Mucosa of gallbladder (tissue), 1 donor: ENCODE measurements at regions not wholly inside any gene's neighbourhood (a gene's known extent, or its start where the extent isn't known, plus 50 kb on each side); places are given as distances from the start of the nearest gene placed in this dataset.

Source experiments
- DNase-seq: peaks from one replicate; pipeline ENCODE4 v3.0.0-alpha.2; 2020; ENCODE audit warnings: low spot score
- donor health status: DM: no; HTN: no; CAD: no.

GRCh38 chr15:47565949-47566348, 151.4 kb upstream of the SEMA6D start:
- no peak for DNase-seq

DNA sequence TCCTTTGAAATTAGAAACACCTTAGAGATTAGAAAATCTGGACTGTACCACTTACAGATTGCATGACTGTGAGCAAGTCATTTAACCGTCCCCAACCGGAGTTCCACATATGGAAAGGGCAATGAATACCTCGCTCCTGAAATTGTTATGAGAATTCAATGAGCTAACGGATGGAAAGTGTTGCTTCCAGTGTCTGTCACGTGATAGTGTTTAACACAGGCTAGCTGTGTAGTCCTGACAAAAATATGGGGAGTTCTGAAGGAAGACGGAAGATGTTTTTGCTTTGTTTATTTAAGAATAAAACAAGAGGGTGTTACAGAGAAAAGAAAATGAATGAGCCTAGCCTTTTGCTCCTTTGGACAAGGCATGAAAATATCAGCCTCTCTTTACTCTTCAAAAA, 150.7 kb upstream of the SEMA6D start:
- DNase-seq, result no peak

DNA sequence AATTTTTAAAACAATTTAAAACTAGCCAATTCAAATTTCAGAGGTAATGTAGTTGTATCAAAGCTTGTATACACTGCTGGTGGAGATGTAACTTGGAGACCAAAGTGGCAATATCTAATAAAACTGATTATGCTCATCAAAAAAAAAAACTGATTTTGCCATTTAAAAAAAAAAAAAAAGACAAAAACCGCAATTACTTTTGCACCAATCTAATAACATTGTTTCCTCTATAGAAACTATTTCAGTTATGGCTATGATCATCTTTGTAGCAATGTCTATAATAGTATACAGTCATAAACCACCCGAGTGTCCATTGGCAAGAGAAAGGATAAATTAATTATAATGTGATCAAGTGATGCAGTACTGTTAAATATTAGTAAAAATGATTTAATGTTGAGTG, 149.3 kb upstream of the SEMA6D start:
- no peak for DNase-seq

DNA sequence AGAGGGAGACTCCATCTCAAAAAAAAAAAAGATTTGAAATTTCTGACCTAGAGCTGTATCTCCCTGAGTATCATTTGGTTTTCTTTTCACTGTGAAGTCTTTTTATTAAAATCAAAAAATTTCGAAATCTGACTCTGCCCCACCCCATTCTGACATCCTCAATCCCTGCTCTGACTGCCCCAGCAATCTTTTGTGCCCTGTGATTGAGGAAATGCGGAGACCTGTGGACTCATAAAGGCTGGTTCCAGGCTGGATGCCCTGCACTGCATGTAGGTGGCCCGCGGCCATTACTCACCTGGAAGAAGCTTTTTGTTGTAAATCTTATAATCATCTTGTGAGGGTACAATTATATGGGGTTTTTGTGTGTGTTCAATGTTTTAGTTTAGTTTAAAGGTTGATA, 147.3 kb upstream of the SEMA6D start:
- DNase-seq, result no peak

DNA sequence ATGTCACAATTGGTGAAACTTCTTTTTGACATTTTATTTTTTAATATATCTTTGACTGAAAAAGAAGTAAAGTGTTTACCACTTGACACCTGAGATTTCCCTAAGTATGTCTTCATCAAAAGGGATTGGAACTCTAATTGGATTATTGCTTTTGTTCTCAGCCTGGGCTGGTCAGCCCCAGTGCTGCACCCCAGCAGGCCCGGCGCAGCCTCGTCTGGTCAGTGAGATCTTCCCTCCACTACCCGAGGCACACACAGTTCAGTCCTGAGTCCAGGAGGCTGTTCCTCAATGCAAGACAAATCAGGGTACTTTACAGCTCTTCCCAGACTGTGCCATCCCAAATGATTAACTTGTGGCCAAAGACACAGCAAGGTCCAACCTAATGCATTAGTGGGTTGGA, 146.9 kb upstream of the SEMA6D start:
- no peak for DNase-seq

- no peak for DNase-seq
Observed at GRCh38 chr15:47570881-47571640, 146.2 kb upstream of the SEMA6D start.

GRCh38 chr15:47573673-47574072, 143.6 kb upstream of the SEMA6D start:
- DNase-seq, result no peak

GRCh38 chr15:47577000-47577399, 140.3 kb upstream of the SEMA6D start:
- no peak for DNase-seq

DNA sequence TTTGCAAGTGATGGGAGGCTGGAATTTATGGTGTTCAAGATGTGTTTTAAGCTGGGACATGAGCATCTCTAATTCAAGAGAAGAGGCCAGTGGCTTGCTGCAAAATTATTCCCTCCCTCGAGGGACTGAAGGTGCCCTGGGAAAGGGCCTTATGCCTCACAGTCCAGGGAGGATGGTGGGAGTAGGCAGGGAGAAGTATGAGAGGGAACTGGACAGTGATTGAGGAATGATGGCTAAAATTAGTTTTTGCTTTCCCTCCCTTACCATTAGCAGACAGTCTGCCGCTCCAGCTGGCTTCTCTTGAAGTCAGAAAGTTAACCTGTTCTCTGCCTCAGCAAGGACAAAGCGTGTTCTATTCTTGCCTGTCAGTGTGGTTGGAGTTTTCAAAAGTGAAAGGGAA, 139.8 kb upstream of the SEMA6D start:
- no peak for DNase-seq

- no peak for DNase-seq
Observed at GRCh38 chr15:47582233-47582632, 135.1 kb upstream of the SEMA6D start.

DNA sequence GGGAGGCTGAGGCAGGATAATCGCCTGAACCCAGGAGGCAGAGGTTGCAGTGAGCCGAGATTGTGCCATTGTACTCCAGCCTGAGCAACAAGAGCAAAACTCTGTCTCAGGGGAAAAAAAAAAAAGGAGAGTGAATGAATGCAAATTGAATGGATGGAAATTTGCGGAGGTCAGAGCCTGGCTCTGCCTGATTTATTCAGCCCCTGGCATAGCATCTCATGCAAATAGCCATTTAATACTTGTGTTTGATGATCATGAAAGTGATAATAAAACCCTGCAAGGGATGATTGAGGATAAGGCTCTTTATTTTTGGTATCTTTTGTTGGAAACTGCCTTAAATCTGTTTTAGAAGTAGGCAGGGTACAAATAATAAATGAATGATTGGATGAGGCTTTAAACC, 133.0 kb upstream of the SEMA6D start:
- DNase-seq, result no peak

GRCh38 chr15:47586653-47587224, 130.6 kb upstream of the SEMA6D start:
- no peak for DNase-seq

GRCh38 chr15:47587940-47588802, 129.1 kb upstream of the SEMA6D start:
- DNase-seq, result no peak

- DNase-seq, result no peak
Observed at GRCh38 chr15:47588958-47589357, 128.3 kb upstream of the SEMA6D start.

- DNase-seq, result no peak
Observed at GRCh38 chr15:47598996-47599395, 118.3 kb upstream of the SEMA6D start.

DNA sequence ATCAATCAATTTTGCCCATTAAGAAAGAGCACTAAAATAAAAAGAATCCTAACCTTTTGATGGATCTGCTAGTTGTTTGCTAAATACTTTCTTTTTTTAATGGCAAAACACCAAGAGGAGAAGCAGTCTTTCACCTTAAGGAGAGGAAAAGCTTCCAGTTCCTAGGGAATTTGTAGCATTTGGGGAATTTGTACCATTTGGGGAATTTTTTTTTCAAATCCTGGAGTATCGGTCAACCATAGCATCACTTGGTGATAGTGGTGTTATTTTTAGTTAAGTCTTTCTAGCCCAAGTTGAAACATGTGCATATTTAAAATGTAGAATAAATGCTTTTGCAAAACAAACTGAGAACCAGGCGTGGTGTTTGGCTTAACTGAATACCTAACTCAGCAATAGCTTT, 117.5 kb upstream of the SEMA6D start:
- DNase-seq, result no peak

- DNase-seq, result no peak
Observed at GRCh38 chr15:47602121-47602520, 115.2 kb upstream of the SEMA6D start.

- no peak for DNase-seq
Observed at GRCh38 chr15:47603026-47603425, 114.3 kb upstream of the SEMA6D start.

DNA sequence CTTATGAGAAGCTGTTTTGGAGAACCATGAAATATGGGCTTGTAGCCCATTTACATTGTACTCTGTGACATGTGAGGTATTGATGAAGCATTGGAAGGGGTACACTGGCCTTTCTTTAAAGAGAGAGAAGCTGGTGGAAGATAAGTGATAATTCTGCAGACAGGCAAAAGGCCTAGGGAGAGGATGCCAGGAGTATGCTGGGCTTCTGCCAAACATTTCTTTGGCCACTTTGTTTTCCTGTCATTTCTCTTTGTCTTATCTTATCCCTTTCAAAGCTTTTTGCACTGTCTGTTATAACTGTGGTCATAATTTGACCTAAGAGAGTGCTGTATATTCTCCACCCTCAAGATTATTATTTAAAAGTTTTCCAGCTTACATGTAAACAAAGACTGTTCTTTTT, 109.6 kb upstream of the SEMA6D start:
- no peak for DNase-seq

DNA sequence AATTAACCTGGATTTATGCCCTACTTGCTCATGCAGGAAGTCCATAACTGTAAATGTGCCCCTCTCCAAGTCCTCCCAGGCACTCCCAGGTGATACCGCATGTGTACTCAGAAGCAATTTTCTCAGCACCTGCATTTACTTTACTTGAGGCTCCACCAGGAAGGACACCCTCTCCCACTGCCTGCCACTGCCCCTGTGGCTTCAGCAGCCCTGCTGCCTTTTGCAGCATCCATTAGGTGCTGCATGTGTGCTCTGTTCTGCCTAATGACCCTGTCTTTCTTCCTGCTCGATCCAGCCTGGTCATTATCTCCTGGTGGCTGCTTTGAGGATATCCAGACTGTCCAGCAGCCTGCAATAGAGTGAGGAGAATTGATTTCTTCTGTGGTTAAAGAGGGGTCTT, 107.6 kb upstream of the SEMA6D start:
- no peak for DNase-seq

- no peak for DNase-seq
Observed at GRCh38 chr15:47610736-47611135, 106.6 kb upstream of the SEMA6D start.

- no peak for DNase-seq
Observed at GRCh38 chr15:47614360-47615011, 102.8 kb upstream of the SEMA6D start.
